GM12872 (cell line): ENCODE measurements at regions not wholly inside any gene's neighbourhood (a gene's known extent, or its start where the extent isn't known, plus 50 kb on each side); places are given as distances from the start of the nearest gene placed in this dataset.

Source experiments
- CTCF ChIP-seq: IDR thresholded peaks from 3 replicates; pipeline ENCODE4 v1.5.1; 2011; ENCODE audit warnings: low read depth, mild to moderate bottlenecking, low read length, moderate library complexity; ENCODE audit not compliant: insufficient read depth

- no peak for TF ChIP-seq CTCF
These were observed 191.2 kb downstream of the C1orf94 start for GRCh38 chr1:34367954-34368353.

GRCh38 chr1:34369701-34370455, 193.2 kb downstream of the C1orf94 start:
- TF ChIP-seq CTCF: no peak

GRCh38 chr1:34370748-34371147, 194.0 kb downstream of the C1orf94 start:
- TF ChIP-seq CTCF: no peak

GRCh38 chr1:34371829-34372532, 195.3 kb downstream of the C1orf94 start:
- TF ChIP-seq CTCF: no peak

- TF ChIP-seq CTCF: no peak
These were observed 196.2 kb downstream of the C1orf94 start for GRCh38 chr1:34372891-34373290.

- no peak for TF ChIP-seq CTCF
These were observed 197.2 kb downstream of the C1orf94 start for GRCh38 chr1:34373912-34374311.

GRCh38 chr1:34376531-34376930, 199.8 kb downstream of the C1orf94 start:
- no peak for TF ChIP-seq CTCF
